NCI-H345 treated with DMSO at 0.1 percent for 48 hours (cell line): ENCODE measurements at regions not wholly inside any gene's neighbourhood (a gene's known extent, or its start where the extent isn't known, plus 50 kb on each side); places are given as distances from the start of the nearest gene placed in this dataset.

Experiments used
- DNase-seq: peaks from one replicate; lab custom pipeline; 2025; ENCODE audit not compliant: unreplicated experiment; lab: John Stamatoyannopoulos, UW

GRCh38 chr5:88377240-88377639 is 108.6 kb upstream of the TMEM161B start:
- DNase-seq, result no peak

GRCh38 chr5:88376728-88377127 is 108.1 kb upstream of the TMEM161B start:
- no peak for DNase-seq

GRCh38 chr5:88374391-88374790 is 105.7 kb upstream of the TMEM161B start:
- DNase-seq, result no peak

DNA sequence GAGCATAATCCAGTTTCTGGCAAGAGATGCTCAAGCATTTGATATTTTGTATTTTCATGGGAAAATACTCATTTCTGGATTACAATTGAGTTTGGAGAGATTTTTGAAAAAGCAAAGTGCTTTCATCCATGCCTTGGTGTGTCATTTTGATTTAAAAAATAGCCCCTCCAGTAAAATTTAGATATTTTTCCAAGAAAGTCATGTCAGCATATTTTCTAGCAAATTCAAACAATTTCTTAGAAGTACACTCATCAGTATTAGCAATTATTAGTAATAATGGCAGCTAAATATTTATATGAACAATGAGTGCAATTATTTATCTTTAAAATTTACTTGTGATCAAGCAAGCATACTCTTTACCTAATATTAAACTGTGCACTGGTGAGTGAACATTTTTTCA is 102.2 kb upstream of the TMEM161B start:
- DNase-seq, result no peak

- no peak for DNase-seq
Measured at GRCh38 chr5:88368201-88368600, 99.6 kb upstream of the TMEM161B start.

DNA sequence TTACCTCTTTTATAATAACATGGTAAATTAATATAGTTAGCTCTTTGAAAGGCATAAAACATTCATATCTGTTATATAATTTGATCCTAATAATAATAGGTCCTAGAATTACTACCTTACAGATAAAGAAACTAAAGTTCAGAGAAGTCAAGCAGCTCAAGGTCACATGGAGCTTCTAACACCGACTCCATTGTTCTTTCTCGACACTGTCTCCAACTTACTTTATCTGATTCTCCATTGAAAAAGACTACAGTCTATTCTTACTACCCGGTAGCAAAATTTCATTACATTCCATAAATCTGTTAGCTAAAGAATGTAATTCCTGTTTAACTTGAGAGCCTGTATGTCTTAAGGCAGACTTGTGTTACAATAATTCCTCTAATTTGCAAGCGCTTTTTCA is 96.3 kb upstream of the TMEM161B start:
- DNase-seq, result no peak

DNA sequence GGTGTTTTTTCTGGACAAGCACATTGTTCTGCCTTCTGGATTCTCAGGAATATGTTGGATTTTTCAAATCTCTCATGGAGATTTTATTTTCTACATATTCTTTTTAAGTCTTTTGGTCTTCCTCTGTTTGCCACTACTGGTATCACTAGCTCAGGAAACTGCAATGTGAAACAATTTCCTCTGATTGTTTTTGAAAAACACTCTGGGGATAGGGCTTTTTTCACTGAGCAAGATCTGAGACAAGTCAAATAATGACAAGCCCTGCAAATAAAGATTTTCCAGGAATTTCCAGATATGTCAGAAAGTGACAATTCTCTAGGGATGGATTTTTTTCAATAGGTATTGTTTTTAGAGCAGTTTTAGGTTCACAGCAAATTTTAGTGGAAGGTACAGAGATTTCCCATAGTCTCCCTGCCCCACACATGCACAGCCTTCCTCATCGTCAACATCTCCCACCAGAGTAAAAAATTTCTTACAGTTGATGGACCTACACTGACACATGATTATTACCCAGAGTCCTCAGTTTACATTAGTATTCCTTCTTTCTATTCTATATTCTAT is 86.9 kb upstream of the TMEM161B start:
- DNase-seq, result no peak

DNA sequence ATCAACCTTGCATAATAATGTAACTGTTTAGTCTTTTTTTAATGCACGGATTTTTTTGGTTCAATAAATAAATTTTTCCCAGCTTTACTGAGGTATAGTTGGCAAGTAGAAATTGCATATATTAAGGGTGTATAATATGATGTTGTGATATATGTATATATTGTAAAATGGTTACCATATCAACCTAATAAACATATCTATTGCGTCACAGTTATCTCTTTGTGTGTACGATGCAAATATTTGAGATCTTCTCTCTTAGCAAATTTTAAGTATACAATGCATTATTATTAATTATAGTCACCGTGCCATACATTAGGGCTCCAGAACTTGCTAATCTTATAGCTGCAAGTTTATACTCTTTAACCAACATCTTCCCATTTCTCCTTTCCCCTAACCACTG is 57.2 kb upstream of the TMEM161B start:
- no peak for DNase-seq

DNA sequence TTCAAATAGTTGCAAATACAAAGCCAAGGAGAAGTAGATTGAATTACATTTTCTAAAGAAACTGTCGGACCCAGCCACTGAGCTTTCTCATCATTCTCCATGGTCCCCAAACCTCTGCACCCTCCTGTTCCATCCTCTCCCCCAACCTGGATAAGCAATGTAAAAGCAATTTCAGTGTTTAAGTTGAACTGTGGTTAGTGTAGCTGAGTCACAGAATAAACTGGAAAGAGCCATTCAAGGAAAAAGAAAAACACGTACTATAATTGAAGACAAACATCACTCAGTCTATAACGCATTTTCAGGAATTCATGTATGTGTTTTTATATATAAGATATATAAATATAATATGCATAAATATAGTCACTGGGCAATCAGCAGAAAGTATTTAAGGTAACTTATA is 54.1 kb upstream of the TMEM161B start:
- no peak for DNase-seq
